ENCODE measurements at regions not wholly inside any gene's neighbourhood (a gene's known extent, or its start where the extent isn't known, plus 50 kb on each side); places are given as distances from the start of the nearest gene placed in this dataset.

- TF ChIP-seq ZNF10 (tag by site-specific recombination; IDR thresholded peaks at IDR 0.05), result no peak
- no peak for TF ChIP-seq ZNF670 (tag by site-specific recombination; IDR thresholded peaks at IDR 0.05; ENCODE audit: low read depth)
- TF ChIP-seq ZNF140 (tag by site-specific recombination; IDR thresholded peaks at IDR 0.05), result no peak
- TF ChIP-seq ZBTB20 (tag by site-specific recombination; IDR thresholded peaks at IDR 0.05), result peak; percentile 50
- TF ChIP-seq GFI1B (tag by site-specific recombination; IDR thresholded peaks at IDR 0.05), result no peak
- TF ChIP-seq ZNF529 (tag by site-specific recombination; IDR thresholded peaks at IDR 0.05; ENCODE audit: insufficient replicate concordance), result no peak
- no peak for TF ChIP-seq ZNF175 (tag by site-specific recombination; IDR thresholded peaks at IDR 0.05)
- no peak for TF ChIP-seq ZSCAN30 (tag by site-specific recombination; IDR thresholded peaks at IDR 0.05)
- no peak for TF ChIP-seq ZNF274 (IDR thresholded peaks at IDR 0.05; ENCODE audit: low read length)
- TF ChIP-seq ZNF274 (tag by site-specific recombination; IDR thresholded peaks at IDR 0.05; ENCODE audit: borderline replicate concordance), result no peak
- no peak for TF ChIP-seq ZNF416 (tag by site-specific recombination; IDR thresholded peaks at IDR 0.05)
- TF ChIP-seq ZNF596 (tag by site-specific recombination; IDR thresholded peaks at IDR 0.05), result 0 out of 2 replicates have a peak, but pooled peaks have one; percentile 51
- TF ChIP-seq ZNF211 (tag by site-specific recombination; IDR thresholded peaks at IDR 0.05; ENCODE audit: low read depth), result no peak
- TF ChIP-seq ZNF843 (tag by site-specific recombination; IDR thresholded peaks at IDR 0.05), result no peak
- TF ChIP-seq ZNF747 (tag by site-specific recombination; IDR thresholded peaks at IDR 0.05), result no peak
- TF ChIP-seq ZNF768 (tag by site-specific recombination; IDR thresholded peaks at IDR 0.05), result no peak
- TF ChIP-seq ZNF677 (tag by site-specific recombination; IDR thresholded peaks at IDR 0.05), result no peak
- TF ChIP-seq ZNF692 (tag by site-specific recombination; IDR thresholded peaks at IDR 0.05), result no peak
- TF ChIP-seq TCF7L2 (IDR thresholded peaks at IDR 0.05; ENCODE audit: borderline replicate concordance, low read depth, low read length), result no peak
- TF ChIP-seq PBX3 (CRISPR knock-in tag; IDR thresholded peaks at IDR 0.05), result no peak
- TF ChIP-seq ZNF704 (tag by site-specific recombination; IDR thresholded peaks at IDR 0.05), result no peak
- no peak for TF ChIP-seq ZFP3 (tag by site-specific recombination; IDR thresholded peaks at IDR 0.05; ENCODE audit: low read depth)
- TF ChIP-seq ZBTB44 (tag by site-specific recombination; IDR thresholded peaks at IDR 0.05), result no peak
- no peak for TF ChIP-seq ZNF362 (tag by site-specific recombination; IDR thresholded peaks at IDR 0.05)
- peak; percentile 68; the same call in 1 of the 2 replicates for TF ChIP-seq ZNF600 (tag by site-specific recombination; IDR thresholded peaks at IDR 0.05)
- no peak for TF ChIP-seq ZNF514 (tag by site-specific recombination; IDR thresholded peaks at IDR 0.05)
- TF ChIP-seq ZNF114 (tag by site-specific recombination; IDR thresholded peaks at IDR 0.05), result no peak
- no peak for TF ChIP-seq ZBTB49 (tag by site-specific recombination; IDR thresholded peaks at IDR 0.05; ENCODE audit: low read depth)
- no peak for TF ChIP-seq ZSCAN16 (tag by site-specific recombination; IDR thresholded peaks at IDR 0.05)
- no peak for TF ChIP-seq ZNF398 (tag by site-specific recombination; IDR thresholded peaks at IDR 0.05)
Measured at GRCh38 chr13:106349080-106349931, 186.2 kb downstream of the EFNB2 start (continued).
